NCI-H146 (cell line): ENCODE measurements at regions not wholly inside any gene's neighbourhood (a gene's known extent, or its start where the extent isn't known, plus 50 kb on each side); places are given as distances from the start of the nearest gene placed in this dataset.

Experiments
- DNase-seq: peaks from one replicate; lab custom pipeline; 2025; lab: John Stamatoyannopoulos, UW

GRCh38 chr13:57438072-57438471 is 193.5 kb upstream of the PCDH17 start:
- DNase-seq = no peak

DNA sequence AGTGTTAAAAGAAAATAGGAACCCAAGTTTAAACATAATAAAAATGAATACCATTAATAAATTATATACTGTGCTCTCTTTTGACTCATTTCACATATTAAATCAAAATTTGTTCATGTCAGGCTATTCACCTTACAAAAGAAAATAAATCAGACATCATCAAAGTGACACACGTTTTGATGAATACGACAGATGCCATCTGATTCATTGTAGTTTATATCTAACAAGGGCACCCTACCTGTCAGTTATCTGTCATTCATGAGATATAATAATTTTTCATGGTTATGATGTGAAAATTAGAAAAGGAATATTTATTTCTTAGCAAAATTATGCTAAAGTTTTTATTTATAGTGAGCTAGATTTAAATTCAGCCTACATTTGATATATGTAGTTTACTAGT is 188.1 kb upstream of the PCDH17 start:
- DNase-seq = no peak

DNA sequence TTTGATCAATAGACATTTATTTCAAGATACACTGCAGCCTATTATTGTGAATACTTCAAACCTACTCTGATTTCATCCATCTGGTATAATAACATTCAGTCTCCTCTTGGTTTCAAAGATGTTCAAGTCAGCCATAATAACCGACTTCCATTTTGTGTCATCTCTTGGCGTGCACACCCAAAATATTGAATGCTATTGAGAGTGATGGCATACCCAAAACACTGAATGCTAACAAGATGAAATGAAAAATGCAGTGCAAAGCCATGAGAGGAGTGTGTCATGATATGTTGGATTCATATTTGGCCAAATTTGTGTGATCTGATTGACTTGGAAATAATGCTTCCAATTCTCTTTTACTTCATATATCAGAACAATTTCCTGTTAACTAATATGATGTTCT is 181.2 kb upstream of the PCDH17 start:
- no peak for DNase-seq

- no peak for DNase-seq
These were observed 179.3 kb upstream of the PCDH17 start for GRCh38 chr13:57452228-57452627.

DNA sequence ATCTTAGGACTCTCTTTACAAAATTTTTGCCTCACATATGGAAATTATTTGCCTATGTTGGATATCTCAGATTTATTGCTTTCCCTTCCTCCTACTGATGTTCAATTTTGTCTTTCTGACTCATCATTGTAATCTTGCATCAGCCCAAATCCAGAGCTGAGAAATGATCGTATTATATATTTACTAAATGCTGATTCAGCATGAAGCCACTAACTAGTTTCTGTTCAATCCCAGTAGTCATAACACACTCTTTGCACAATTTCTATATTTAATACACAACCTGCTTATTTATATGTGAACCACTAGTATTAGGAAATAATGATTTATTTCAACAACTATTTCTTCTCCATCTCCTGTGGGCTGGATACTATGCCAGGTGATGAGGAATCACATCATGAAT is 161.1 kb upstream of the PCDH17 start:
- no peak for DNase-seq

GRCh38 chr13:57491318-57491717 is 140.2 kb upstream of the PCDH17 start:
- no peak for DNase-seq

- no peak for DNase-seq
These were observed 123.6 kb upstream of the PCDH17 start for GRCh38 chr13:57507752-57508463.

- no peak for DNase-seq
These were observed 119.9 kb upstream of the PCDH17 start for GRCh38 chr13:57511603-57512002.

GRCh38 chr13:57527114-57527735 is 104.3 kb upstream of the PCDH17 start:
- no peak for DNase-seq

GRCh38 chr13:57531256-57531655 is 100.3 kb upstream of the PCDH17 start:
- DNase-seq = no peak

- no peak for DNase-seq
These were observed 84.6 kb upstream of the PCDH17 start for GRCh38 chr13:57546942-57547341.

- DNase-seq = no peak
These were observed 79.1 kb upstream of the PCDH17 start for GRCh38 chr13:57552437-57552836.

DNA sequence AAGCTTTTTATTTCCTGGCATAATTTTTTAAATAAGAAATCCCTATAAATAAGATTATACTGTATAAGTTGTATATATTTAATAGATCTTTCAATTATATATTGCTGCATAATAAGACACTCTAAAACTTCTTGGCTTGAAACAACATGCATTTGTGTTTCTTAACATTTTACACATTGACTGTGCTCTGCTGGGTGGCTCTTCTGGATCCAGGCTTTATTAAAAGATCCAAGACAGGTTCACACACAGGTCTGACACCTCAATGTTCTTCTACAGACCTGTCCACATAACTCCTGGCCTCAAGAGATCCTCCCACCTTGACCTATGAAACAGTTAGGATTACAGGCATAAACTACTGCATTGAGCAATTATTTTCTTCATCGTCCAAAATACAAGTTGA is 77.6 kb upstream of the PCDH17 start:
- DNase-seq = no peak

DNA sequence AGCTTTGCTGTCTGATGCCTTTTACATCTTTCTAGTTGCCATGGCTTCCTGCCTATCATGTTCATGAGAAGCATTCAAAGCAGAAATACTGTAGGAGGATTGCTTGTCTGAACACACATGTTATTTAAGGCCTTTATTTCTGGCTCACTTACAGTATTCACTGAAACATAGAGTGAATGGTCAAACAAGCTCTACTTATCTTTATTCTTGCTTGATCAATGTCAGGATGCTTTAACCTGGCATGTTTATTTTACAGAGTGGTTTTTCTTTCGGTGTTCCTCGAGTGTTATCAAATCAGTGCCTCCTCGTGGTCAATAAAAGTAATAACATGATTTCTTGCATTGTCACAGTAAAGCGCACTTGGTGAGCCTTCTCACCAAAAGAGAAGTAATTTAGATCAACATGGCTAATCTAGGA is 73.5 kb upstream of the PCDH17 start:
- DNase-seq = peak; percentile 49

GRCh38 chr13:57568865-57569264 is 62.7 kb upstream of the PCDH17 start:
- DNase-seq = no peak

DNA sequence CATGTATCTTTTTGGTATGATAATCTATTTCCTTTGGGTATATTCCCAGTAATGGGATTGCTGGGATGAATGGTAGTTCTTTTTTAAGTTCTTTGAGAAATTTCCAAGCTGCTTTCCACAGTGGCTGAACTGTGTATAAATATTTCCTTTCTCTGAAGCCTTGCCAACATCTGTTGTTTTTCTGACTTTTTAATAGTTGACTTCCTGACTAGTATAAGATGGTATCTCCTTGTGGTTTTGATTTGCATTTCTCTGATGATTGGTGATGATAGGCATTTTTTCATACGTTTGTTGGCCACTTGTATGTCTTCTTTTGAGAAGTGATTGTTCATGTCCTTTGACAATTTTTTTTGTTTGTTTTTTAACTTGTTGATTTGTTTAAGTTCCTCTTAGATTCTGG is 61.6 kb upstream of the PCDH17 start:
- DNase-seq = no peak
